HUES48 (cell line): ENCODE measurements at regions not wholly inside any gene's neighbourhood (a gene's known extent, or its start where the extent isn't known, plus 50 kb on each side); places are given as distances from the start of the nearest gene placed in this dataset.

Experiments
- H3K27ac ChIP-seq: one replicate; pipeline ENCODE4 v1.7.0; 2013; ENCODE audit warnings: low read depth, low read length, inconsistent platforms
- H3K27me3 ChIP-seq: 2 replicates; pipeline ENCODE4 v1.6.1; 2013; ENCODE audit warnings: mild to moderate bottlenecking, low read length; ENCODE audit not compliant: control insufficient read depth, insufficient read depth
- H3K36me3 ChIP-seq: 2 replicates; pipeline ENCODE4 v1.6.1; 2013; ENCODE audit warnings: low read length; ENCODE audit not compliant: control insufficient read depth, insufficient read depth
- H3K4me1 ChIP-seq: 2 replicates; pipeline ENCODE4 v1.6.1; 2013; ENCODE audit warnings: mild to moderate bottlenecking, low read length; ENCODE audit not compliant: control insufficient read depth, insufficient read depth
- H3K4me3 ChIP-seq: 2 replicates; pipeline ENCODE4 v1.5.1; 2013; ENCODE audit warnings: mild to moderate bottlenecking, low read depth, low read length
- H3K9ac ChIP-seq: 2 replicates; pipeline ENCODE4 v1.6.1; 2013; ENCODE audit warnings: mild to moderate bottlenecking, low read depth, low read length, moderate library complexity
- H3K9me3 ChIP-seq: 2 replicates; pipeline ENCODE4 v1.6.1; 2013; ENCODE audit warnings: low read length; ENCODE audit not compliant: control insufficient read depth, insufficient read depth

DNA sequence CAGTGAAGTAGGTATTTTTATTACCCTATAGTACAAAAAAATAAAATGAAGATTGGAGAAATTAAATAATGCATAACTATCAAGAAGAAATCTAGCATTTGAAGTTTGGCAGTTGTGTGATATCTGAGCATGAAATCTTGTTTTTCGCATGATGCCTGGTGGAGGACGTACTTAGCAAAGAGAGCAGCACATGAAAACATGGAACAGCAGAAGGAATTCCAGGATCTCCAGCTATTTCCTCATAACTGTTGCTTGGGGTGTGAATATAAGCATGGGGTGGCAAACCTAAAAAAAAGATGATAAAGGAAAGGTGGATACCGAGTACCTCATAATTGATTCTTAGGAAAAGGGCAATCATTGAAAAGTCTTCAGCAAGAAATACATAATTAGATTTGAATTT is 174.3 kb upstream of the FAM3C start:
- H3K27ac ChIP-seq = no peak overlapping the region
- H3K9ac ChIP-seq = no peak overlapping the region
- H3K9me3 ChIP-seq = no peaks in the 10 kb centered on the region
- no peaks in the 10 kb centered on the region for H3K27me3 ChIP-seq
- H3K4me1 ChIP-seq = no peaks in the 10 kb centered on the region
- H3K4me3 ChIP-seq = no peak overlapping the region
- H3K36me3 ChIP-seq = no peaks in the 10 kb centered on the region

DNA sequence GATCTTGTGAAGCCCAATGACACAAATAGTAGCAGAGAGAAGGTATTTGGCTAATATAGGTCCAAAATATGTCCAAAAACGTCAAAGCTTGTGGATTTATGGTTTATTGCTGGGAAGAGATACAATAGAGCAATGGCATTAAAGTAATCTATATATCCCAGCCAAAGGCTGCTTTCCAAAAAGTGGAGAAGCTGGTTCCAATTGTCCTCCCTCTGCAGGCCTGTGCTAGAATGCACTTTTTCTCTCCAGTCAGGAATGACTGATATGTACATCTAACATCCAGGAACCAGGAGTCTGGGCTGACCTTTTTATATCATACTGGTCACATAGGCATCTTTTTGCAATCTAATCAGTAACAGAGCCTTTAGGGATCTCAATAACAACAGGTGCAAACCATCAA is 167.1 kb upstream of the FAM3C start:
- H3K27me3 ChIP-seq = no peaks in the 10 kb centered on the region
- H3K9ac ChIP-seq = no peak overlapping the region
- no peak overlapping the region for H3K4me3 ChIP-seq
- no peak overlapping the region for H3K27ac ChIP-seq
- H3K4me1 ChIP-seq = peaks cover 7% of the 10 kb centered on the region; the same call in 1 of the 2 replicates
- no peaks in the 10 kb centered on the region for H3K36me3 ChIP-seq
- H3K9me3 ChIP-seq = no peaks in the 10 kb centered on the region

DNA sequence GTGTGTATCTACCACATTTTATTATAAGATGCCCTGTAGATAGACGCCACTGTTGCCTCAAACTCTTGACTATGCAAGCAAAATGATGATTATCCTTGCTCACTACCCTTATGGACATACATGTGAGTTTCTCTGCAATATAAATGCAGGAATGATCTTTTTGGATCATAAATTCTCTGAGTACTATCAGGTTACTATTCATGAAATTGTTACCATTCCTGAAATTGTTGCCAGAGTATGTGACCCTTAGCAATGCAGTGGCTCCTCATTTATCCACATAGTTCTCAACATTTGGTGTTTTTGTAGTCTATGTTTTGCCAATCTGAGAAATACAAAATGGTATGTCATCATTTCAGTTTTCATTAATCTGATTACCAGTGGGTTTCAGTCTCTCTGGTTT is 166.2 kb upstream of the FAM3C start:
- peaks cover 7% of the 10 kb centered on the region; the same call in 1 of the 2 replicates for H3K4me1 ChIP-seq
- H3K36me3 ChIP-seq = no peaks in the 10 kb centered on the region
- no peak overlapping the region for H3K4me3 ChIP-seq
- no peak overlapping the region for H3K9ac ChIP-seq
- H3K9me3 ChIP-seq = no peaks in the 10 kb centered on the region
- no peak overlapping the region for H3K27ac ChIP-seq
- no peaks in the 10 kb centered on the region for H3K27me3 ChIP-seq

DNA sequence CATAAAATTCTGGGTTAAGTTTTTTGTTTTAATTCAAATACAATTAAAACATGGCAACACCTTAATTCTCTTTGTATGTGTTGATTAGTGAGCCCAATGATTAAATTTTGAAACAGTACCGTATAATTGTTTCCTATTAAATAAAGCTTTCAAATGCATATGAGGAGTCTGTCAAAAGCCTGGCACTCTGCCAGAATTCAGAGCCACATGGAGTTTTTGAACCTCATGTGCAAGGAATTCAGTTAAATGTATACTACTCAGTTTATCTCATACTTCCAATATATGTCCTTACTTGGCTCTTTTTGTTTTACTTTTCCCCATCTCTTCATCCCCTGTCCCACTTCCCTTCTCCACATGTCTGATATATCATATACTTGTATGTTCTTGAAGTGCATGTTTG is 165.6 kb upstream of the FAM3C start:
- no peak overlapping the region for H3K4me3 ChIP-seq
- no peak overlapping the region for H3K27ac ChIP-seq
- H3K36me3 ChIP-seq = no peaks in the 10 kb centered on the region
- peaks cover 7% of the 10 kb centered on the region; the same call in 1 of the 2 replicates for H3K4me1 ChIP-seq
- H3K9ac ChIP-seq = no peak overlapping the region
- H3K27me3 ChIP-seq = no peaks in the 10 kb centered on the region
- H3K9me3 ChIP-seq = no peaks in the 10 kb centered on the region

DNA sequence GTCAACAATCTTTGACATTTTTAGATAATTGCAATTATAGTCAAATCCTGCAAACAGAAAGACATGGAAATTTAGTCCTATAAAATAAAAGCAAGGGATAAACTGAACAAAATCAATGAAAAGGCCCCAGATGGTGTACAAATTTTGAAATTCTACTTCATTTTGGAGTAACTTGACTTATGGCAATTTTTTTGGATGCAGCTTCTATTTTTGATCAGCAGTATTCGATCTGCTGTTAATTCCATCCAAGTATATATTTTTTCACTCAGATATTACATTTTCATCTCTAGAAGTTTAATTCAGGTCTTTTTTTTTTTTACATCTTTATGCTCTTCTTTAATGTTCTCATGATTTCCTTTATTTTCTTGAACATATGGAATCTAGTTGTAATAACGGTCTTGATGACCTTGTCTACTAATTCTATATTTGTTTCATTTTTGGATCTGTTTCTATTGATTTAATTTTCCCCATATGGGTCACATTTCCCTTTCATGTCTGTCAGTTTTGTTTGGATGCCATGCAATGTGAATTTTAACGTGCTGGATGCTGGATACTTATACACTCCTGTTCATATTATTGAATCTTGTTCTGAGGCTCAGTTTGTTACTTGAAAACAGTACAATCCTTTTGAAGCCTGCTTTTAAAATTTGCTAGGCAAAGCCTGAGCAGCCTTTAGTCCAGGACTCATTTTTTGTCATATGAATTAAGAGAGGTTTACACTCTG is 164.3 kb upstream of the FAM3C start:
- Histone ChIP-seq H3K4me1 (peaks cover 7% of the 10 kb centered on the region; the same call in 1 of the 2 replicates), H3K36me3 (no peaks in the 10 kb centered on the region), H3K4me3 (no peak overlapping the region), H3K27me3 (no peaks in the 10 kb centered on the region), H3K27ac (no peak overlapping the region), H3K9me3 (no peaks in the 10 kb centered on the region), H3K9ac (no peak overlapping the region)

DNA sequence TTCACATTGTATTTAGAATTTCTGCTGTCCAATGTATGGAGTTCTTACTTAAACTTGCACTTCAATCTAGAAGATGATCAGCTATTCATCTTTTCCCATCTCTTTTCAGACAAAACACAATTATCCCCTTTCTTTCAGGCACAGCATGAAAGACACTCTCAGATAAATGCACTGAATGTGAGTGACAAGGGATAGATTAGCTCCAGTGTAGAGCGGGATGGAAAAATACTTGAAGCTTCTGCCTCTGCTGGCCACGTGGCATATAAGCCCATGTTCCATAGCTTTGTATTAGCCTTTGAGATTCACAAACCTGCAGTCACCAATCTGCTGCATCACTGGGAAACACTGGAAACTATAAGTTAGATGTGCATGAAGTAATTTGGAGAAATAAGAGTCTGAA is 162.2 kb upstream of the FAM3C start:
- H3K4me1 ChIP-seq = peaks cover 5% of the 10 kb centered on the region; the same call in 1 of the 2 replicates
- H3K9ac ChIP-seq = no peak overlapping the region
- H3K36me3 ChIP-seq = no peaks in the 10 kb centered on the region
- no peaks in the 10 kb centered on the region for H3K9me3 ChIP-seq
- H3K27ac ChIP-seq = no peak overlapping the region
- no peak overlapping the region for H3K4me3 ChIP-seq
- no peaks in the 10 kb centered on the region for H3K27me3 ChIP-seq

DNA sequence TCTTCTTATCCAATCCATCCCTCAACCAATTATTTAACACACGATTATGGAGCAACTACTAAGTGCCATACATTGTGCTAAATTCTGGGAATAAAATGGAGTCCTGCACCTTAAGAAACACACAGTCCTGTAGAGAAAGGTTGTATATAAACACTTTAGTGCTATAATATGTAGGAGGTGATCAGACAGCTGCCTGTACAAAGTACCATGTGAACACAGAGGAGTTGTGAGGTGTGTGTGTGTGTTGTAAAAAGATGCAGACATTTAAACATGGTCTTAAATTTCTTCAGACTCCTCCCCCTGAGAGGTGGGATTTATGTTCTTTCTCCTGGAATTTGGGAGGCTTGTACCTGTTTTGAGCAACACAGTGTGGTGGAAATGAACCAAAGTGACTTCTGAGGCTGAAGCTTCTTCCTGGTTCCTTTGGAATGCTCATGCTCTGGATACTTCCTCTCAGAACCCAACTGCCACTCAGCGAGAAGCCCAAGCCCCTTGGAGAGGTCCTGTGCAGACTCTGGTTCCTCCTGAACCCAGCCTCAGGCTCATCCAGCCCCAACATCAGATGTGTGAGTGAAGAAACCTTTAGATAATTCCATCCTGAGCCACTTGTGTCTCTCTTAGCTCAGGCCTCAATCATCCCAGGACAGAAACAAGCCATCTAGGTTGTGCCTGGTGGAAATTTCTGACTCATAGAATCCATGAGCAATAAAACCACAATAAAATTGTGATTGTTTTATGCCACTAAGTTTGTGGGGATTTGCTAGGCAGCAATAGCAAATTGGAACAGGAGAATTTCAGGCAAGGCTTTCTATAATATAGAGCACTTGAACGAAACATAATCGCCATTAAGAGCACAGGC is 161.2 kb upstream of the FAM3C start:
- Histone ChIP-seq H3K4me3 (no peak overlapping the region), H3K9me3 (no peaks in the 10 kb centered on the region), H3K27me3 (no peaks in the 10 kb centered on the region), H3K36me3 (no peaks in the 10 kb centered on the region), H3K4me1 (peaks cover under 1% of the 10 kb centered on the region; the same call in 1 of the 2 replicates), H3K27ac (no peak overlapping the region), H3K9ac (no peak overlapping the region)

DNA sequence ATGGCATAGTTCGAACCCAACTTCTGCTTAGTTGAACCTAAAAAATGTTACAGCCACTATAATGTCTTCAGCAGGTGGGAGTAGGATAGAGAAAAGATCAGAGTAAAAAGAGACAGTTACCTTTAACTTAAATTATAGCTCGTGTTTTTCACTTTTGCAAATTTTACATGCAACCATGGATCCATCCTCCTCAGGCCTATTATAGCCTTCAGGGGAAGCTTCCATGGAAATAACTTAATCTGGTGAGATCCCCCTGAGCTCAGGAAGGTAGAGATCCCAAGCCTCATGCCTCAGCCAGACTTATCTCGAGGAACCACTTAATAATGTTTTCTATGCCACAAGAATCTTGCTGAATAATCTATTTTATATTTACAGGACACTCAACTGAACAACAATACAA is 159.4 kb upstream of the FAM3C start:
- H3K36me3 ChIP-seq = no peaks in the 10 kb centered on the region
- no peaks in the 10 kb centered on the region for H3K27me3 ChIP-seq
- H3K9me3 ChIP-seq = no peaks in the 10 kb centered on the region
- no peak overlapping the region for H3K9ac ChIP-seq
- no peaks in the 10 kb centered on the region for H3K4me1 ChIP-seq
- H3K4me3 ChIP-seq = no peak overlapping the region
- H3K27ac ChIP-seq = no peak overlapping the region

DNA sequence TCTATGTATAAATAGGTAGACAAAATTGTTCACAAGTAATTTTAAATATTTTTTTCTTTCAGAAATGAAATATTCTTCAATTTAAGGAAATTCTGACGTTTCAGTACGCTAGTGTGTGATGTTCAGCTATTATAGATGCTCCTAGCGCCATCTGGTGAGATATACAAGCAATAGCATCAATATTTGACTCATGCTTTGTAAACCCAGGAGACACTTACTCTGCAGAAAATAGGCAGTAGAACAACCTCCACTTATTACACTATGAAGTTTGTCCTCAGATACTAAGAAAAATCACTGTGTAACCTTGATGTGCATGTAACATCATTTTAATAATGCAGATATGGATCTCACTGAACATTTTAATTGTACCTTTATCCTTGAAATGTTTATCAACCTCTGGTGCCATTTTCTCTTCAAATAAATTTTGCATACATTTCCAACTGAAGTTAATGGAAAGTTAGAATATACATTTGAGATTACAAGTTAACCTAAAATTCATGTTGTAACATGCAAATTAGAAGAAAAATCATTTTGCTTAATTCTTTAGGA is 151.5 kb upstream of the FAM3C start:
- H3K27ac ChIP-seq = no peak overlapping the region
- no peaks in the 10 kb centered on the region for H3K4me1 ChIP-seq
- H3K36me3 ChIP-seq = no peaks in the 10 kb centered on the region

DNA sequence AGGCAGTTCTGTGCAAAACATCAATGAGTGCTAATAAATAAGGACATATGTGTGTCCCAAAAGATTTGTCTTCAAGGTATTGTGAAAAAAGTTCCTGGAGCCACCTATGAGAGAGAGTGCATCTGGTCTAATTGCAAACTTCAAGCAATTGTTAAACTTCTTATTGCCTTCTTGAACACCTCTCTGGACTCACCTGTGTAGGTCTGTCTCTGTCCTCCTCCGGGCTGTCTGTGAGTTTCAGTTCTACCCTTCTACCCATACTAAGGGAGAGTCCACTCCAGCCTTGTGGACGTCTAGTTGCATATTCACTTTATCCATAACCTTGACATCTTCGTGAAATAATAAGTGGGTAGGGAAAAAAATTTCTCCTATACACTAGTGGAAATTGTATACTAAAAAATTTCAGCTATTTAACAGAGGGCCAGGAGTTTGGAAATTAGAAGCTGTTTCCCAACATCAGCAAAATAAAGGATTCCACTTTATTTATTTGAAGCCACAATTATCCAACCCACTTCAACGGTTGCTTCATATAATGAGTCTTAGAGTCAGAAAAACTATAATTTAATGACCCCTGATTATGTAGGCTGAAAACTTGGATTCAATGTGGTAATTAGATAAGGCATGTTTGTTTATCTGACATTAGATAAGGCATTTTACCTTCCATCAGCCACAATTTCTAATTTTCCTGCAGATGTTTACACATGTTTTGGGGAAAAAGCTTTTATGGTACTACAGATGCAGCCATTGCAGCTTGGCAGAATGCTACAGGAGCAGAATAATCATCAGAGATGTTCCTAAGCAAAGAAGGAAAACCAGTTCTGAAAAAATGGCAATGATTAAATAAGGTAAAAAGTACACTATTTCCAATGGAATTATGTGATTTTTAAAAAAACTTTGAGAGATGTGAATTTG is 150.8 kb upstream of the FAM3C start:
- Histone ChIP-seq H3K4me1 (no peaks in the 10 kb centered on the region), H3K27ac (no peak overlapping the region), H3K9ac (no peak overlapping the region), H3K36me3 (no peaks in the 10 kb centered on the region), H3K9me3 (peaks cover 7% of the 10 kb centered on the region), H3K27me3 (no peaks in the 10 kb centered on the region), H3K4me3 (no peak overlapping the region)

More for the DNA sequence above, 151.5 kb upstream of the FAM3C start:
- Histone ChIP-seq H3K9me3 (peaks cover 7% of the 10 kb centered on the region), H3K4me3 (no peak overlapping the region), H3K27me3 (no peaks in the 10 kb centered on the region), H3K9ac (no peak overlapping the region)
